Astrocyte (in vitro differentiated cells and primary cell): ENCODE measurements at regions not wholly inside any gene's neighbourhood (a gene's known extent, or its start where the extent isn't known, plus 50 kb on each side); places are given as distances from the start of the nearest gene placed in this dataset.

Source experiments
- CTCF ChIP-seq: IDR thresholded peaks from 2 replicates; pipeline ENCODE4 v1.5.1; 2011; ENCODE audit warnings: low read depth, mild to moderate bottlenecking, inconsistent platforms, low read length, moderate library complexity; ENCODE audit not compliant: insufficient read depth
- EZH2 ChIP-seq: IDR thresholded peaks from 2 replicates; pipeline ENCODE4 v1.6.1; 2012; ENCODE audit warnings: mild to moderate bottlenecking, low read length, inconsistent platforms; ENCODE audit not compliant: insufficient read depth

- TF ChIP-seq CTCF (no peak), EZH2 (no peak)
Measured at GRCh38 chr3:44065311-44066094, 176.2 kb upstream of the TOPAZ1 start.
